NCI-H1694 treated with DMSO at 0.1 percent for 48 hours (cell line): ENCODE measurements at regions not wholly inside any gene's neighbourhood (a gene's known extent, or its start where the extent isn't known, plus 50 kb on each side); places are given as distances from the start of the nearest gene placed in this dataset.
"Not testable (repeated sequence)": the region's sequence is repeated elsewhere in the genome, so short reads cannot be mapped to it uniquely, and the experiment has no call there.

Experiments
- DNase-seq: peaks from one replicate; lab custom pipeline; 2025; lab: John Stamatoyannopoulos, UW

DNA sequence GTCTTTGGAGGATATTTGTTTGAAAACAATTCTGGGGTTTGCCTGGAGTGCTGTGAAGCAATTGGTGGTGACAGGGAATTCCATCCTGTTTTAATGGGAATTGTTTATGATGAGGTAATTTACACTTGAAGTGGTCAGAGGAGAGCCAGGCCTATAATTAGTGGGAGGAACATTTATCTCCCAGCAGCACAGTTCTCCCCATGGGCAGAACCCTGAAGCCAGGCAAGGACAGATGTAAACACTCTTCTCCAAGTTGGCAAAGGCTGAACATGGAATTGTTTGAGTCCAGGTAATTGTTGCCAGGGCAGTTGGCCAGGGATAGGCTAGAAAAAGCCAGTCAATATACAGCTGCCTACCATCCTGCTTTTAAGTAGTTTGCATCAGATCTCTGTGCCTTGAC, 789.7 kb downstream of the FRK start:
- DNase-seq: no peak

DNA sequence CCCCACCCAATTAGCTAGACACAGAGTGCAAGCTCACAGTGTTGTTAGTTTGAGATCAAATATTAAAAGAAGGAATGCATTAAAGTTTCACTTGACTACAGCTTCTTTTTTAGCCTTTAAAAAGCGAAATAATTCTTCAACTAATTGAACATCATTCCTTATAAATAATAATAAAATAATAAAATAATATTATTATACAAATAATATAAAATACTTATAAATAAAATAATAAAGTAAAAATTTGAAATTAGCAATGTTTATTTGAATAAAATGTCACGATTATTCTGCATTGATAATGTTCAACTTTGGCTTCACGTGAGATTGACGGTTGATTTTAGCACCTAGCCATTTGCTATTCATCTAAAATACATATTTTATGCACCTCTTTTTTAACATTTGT, 819.3 kb downstream of the FRK start:
- DNase-seq: no peak

DNA sequence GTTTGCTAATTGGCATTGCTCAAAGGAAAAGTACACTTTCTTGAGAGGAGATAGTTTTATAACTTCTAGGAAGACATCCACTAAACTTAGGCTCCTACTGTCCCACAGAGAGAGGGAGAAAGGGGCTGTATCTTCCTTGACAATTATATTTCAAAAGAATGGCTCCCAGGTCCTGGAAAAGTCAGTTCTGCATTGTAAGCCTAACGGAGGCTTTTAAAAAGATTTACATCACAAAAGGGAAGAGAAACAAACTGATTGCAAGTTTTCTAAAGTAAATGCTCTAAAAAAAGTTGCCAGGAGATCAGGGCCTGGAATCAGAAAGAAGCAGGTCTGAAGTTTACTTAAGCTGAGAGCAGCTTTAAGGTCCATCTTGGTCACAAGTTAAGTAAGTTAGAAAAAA, 839.5 kb downstream of the FRK start:
- no peak for DNase-seq

DNA sequence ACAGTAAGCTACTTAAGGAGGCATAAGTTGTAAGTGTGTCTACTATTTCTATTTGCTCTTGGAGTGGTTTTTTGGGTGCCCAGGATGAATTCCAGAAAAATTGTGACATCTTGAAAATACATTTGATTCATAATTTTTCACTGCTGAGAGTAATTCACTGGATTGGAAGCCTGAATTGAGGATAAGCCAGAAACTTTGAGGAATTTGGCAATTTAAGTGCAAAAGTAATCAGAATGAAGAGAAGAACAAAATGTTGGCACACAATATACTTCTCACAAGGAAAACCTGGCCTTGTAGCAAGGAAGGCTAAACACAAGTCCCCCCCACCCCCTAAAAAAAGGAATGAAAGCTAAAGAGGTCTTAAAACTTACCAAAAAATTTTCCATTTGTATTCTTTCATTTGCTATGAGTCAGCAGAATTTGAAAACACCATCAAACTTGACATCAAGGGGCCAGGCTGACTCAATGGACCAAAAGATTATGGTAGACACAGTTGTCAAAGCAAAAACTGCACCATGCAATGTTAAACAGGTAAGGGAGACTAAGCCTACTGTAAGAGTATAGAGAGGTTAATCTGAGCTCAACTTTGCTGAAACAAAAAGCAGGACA, 840.0 kb downstream of the FRK start:
- no peak for DNase-seq

DNA sequence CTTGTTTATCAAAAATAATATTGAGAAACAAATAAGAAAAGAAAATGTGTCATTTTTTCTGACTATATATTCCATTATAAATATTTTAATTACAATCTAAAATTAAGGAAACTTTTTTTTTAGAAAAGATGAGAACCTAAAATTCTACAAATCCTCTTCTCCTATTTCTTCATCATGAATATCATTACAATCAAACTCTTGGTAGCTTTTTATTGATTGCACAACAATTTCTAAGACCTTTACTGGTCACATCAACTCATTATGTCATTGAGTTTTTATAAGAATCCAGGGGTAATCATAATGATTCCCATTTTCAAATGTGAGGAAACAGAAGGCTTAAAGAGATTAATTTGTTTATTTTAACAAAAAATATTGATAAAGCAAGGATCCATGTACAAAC, 841.0 kb downstream of the FRK start:
- DNase-seq: no peak

DNA sequence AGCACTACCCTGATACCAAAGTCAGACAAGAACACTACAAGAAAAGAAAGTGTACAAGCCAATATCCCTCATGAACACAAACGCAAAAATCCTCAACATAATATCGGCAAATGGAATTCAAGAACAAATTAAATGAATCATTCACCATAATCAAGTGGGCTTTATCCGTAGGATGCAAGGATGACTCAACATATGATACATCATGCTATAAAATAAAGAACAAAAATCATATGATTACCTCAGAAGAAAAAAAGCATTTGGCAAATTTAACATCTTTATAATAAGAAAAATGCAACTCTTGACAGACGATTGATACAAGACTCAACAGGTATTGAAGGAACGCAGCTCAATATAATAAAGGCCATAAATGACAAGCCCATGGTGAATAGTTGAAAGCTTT, 843.9 kb downstream of the FRK start:
- DNase-seq: no peak

DNA sequence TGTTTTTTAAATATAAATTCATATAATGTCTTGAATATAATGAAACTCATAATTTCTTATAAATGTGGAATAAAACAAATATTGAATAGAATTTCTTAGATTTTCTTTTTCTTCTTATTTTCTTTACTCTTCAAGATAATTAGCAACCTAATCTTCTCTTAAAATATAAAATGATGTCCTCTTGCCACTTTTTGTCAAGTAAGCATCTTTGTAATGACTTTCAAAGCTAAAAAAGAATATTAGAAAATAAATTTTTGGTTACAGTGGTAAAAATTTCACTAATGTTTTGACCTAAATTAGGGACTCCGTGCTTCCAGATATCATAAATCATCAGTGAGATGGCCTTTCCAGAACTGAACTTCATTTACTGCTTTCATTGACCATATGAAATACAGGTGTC, 846.4 kb downstream of the FRK start:
- DNase-seq: no peak

DNA sequence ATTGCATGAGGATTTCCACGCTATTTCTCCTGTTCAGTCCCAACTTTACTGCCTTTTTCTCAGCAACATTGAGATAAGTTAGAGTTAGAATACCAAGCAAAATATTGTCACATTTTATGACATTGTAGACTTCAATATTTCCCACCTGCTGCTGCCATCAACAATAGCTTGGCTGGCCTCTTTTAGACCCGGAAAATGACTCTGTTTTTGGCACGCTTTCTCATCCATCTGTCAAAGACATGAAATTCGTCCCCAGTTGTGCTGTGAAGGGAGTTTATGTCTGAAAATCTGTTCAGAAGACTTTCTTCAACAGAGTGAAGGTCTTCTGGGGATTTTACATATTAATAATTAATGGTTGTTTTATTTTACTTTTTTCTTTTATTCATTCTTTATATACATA, 857.3 kb downstream of the FRK start:
- peak; percentile 61 for DNase-seq

DNA sequence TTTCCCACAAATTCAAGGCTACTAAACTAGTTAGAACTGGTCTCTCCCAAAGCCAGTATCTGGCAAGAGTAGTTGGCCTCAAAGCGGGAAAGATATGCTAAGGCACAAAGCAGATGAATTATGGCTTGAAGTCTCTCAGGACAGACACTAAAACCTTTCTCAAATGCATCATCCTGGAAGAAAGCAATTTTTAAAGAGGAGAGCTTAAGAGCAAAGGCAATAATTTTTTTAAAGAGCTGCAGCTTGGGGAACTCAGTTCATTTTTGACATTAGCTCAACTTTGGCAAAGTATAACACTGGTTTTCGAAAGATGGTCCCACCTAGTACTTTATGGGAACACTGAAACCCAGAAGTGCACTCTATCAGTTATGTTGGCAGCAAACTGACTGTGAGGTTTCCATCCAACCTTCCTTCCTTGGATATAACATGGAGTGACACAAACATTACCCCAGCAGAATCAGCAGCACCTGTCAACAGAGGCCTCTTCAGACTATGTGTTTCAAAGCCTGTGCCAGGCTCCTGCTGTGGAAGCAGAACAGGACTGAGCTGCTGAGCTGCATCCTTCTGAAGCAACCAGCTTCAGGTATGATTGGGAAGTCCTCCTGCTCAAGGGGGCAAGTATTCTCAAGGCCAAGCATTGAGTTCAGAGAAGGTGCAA, 852.3 kb upstream of the HS3ST5 start:
- DNase-seq: no peak

DNA sequence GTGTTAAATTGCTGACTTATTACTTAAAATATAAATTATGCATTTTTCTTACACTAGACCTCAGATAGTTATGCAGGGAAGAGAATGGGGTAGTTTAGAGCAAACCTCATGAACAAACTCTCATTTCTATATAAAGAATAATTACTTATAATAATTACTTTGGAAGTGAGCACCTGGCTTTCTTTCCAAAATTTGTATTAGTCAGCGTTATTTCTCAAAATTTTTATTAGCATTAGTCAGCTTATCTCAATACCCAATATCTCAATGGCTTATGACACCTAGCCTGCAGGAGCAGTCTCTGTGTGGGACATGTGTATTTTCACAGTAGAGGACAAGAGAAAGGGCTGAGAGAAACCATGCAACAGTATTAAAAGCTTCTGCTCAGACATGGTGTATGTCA, 849.2 kb upstream of the HS3ST5 start:
- no peak for DNase-seq

DNA sequence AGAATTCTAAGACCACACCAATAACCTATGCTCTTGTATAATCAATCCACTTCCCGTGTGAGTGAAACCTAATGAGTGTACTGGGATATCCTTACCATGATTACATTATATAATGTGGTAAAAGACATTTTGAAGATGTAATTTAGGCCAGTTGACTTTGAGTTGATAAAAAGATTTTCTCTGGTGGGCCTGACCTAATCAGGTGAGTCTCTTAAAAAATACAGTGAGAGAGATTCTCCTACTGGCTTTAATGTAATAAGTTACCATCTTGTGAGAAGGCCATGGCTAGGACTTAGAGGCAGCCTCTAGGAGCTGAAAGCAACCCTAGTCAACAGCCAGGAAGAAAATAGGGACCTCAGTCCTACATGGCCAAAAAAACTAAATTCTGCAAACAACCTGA, 847.7 kb upstream of the HS3ST5 start:
- no peak for DNase-seq

DNA sequence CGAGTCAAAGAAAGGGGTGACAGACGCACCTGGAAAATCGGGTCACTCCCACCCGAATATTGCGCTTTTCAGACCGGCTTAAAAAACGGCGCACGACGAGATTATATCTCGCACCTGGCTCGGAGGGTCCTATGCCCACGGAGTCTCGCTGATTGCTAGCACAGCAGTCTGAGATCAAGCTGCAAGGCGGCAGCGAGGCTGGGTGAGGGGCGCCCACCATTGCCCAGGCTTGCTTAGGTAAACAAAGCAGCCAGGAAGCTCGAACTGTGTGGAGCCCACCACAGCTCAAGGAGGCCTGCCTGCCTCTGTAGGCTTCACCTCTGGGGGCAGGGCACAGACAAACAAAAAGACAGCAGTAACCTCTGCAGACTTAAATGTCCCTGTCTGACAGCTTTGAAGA, 832.6 kb upstream of the HS3ST5 start:
- not testable (repeated sequence) for DNase-seq

DNA sequence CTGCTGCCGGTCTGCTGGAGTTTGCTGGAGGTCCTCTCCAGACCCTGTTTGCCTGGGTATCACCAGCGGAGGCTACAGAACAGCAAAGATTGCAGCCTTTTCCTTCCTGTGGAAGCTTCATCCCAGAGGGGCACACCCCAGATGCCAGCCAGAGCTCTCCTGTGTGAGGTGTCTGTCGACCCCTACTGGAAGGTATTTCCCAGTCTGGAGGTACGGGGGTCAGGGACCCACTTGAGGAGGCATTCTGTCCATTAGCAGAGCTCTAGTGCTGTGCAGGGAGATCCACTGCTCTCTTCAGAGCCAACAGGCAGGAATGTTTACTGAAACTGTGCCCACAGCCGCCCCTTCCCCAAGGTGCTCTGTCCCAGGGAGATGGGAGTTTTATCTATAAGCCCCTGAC, 823.1 kb upstream of the HS3ST5 start:
- DNase-seq: not testable (repeated sequence)

DNA sequence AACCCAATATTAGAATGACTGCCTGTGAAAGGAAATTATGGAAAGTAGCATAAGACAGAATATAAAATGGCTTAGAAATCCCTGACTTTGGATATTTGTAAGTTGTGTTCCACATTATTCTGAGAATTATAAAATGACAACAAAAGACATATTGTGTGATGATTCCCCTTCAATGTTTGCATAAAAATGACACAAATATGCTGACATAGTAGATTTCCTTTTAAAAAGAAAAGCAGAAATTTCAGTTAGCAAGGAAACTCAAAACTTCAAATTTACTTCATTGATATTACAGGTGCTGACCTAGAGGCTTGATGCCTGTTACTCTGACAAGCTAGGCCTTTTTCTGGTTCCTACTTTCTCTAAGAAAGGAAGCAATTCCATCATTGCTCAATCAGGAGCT, 816.9 kb upstream of the HS3ST5 start:
- DNase-seq: no peak

DNA sequence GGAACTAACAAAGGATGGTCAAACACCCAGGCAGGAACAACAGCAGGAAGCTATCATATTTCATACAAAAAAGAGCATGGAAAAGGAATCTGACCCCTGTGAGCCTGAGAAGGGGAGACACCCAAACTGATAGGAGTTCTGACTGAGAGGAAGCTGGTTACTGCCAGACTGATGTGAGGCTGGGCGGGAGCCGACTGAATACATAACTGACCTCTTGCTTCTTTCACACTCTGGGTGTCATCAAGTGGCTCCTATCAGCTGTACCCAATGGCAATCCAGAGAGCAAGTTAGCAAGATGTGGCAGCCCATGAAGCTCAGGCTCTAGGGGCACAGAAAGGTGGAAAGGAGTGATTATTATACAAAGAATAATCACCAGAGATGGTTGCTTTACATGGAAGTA, 795.1 kb upstream of the HS3ST5 start:
- DNase-seq: no peak

DNA sequence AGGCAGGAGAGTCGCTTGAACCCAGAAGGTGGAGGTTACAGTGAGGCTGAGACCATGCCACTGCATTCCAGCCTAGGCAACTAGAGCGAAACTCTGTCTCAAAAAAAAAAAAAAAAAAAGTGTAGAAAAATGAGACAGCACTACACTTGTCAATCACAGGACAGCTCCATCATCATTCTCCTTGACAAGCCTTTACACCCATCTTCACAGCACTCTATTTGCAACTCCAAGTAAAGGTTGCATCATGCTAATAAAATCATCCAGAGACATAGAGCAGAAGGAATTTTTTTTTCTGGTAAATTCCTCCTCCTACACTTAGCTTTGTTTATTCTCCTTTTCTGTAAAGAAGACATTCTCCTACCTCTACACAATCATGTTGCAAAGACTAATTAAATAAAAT, 791.0 kb upstream of the HS3ST5 start:
- no peak for DNase-seq

DNA sequence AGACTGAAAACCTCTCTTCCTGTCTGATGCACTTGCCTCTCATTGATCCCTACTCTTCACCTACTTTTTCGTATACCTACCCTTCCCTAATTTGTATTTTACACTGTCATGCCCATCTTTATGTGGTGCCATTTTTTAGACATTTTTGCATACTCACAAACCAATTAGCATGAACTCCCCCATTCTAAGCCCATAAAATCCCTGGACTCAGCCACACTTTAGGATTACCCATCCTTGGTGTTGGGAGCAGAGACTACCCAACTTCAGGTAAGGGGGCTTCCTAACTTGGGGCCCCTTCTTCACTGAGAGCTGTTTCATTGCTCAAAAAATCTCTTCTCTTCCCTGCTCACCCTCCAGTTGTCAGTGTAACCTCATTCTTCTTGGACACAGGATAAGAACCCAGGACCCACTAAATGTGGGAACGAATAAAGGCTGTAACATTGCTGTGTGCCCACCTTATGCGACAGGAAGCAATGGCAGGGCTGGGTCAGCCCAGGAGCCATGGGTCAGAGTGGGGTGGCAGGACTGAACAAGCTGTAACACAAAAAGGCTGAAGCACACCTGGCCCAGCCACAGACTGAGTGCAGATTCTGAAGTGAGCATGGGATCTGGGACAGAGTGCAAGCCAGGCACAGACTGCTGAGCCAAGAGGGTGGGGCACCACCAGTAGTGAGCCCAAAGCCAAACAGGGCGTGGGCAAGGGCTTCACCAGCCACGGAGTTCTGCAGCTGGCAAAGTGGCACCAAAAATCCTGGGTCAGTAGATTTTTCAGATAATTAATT, 789.1 kb upstream of the HS3ST5 start:
- no peak for DNase-seq

DNA sequence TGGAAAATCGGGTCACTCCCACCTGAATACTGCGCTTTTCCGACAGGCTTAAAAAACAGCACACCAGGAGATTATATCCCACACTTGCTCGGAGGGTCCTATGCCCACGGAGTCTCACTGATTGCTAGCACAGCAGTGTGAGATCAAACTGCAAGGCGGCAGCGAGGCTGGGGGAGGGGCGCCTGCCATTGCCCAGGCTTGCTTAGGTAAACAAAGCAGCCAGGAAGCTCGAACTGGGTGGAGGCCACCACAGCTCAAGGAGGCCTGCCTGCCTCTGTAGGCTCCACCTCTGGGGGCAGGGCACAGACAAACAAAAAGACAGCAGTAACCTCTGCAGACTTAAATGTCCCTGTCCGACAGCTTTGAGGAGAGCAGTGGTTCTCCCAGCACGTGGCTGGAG, 778.7 kb upstream of the HS3ST5 start:
- not testable (repeated sequence) for DNase-seq

DNA sequence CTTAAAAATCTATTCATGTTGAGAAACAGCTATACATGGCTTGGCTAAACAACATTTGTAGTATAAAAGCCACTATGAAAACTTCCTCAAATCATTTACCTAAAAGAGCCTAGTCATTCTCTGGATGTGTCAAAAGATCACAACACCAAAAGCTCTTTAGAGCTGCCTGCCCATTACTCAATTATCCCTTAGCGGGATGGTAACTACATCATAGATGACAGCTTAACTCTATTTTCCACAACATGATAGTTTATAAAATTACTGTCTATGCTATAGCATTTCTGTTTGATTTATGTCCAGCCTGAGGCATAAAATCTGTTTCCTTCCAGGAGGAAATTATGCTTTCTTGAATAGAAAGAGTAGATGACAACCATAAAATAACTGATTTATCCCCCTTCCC, 777.6 kb upstream of the HS3ST5 start:
- DNase-seq: no peak

DNA sequence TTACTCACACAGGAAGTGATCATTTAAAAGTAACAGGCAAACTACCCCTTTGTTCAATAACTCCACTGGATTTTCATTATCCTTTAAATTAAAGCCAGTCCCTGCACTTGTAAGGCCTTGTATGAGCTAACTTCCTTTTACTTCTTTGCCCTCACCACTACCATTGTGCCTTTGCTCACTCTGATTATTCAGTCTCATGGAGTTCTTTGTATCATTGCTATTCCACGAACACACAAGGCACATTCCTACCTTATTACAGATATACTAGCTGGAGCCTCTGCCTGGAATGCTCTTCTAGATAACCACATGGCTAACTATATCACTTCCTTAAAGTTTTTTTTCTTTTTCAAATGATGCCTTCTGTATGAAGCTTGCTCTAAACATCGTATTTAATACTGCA, 748.6 kb upstream of the HS3ST5 start:
- DNase-seq: no peak

DNA sequence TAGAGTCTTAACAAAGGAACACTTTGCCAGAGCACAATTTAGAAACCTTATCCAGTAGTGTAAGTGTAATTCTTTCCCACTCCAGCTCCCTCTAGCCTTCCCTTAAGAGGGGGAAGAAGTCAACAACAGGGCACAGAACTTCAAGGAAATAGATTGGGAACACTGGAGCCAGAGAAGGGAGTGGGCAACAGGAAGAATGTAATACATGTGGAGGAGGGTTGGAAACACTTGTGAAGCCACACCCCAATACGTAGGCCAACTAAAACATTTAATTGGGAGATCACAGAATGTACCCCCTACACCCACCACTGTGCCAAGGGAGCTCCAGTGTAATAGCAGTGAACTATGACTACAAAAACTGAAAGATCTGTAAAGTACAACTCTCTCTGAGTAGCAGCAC, 735.7 kb upstream of the HS3ST5 start:
- DNase-seq: no peak

DNA sequence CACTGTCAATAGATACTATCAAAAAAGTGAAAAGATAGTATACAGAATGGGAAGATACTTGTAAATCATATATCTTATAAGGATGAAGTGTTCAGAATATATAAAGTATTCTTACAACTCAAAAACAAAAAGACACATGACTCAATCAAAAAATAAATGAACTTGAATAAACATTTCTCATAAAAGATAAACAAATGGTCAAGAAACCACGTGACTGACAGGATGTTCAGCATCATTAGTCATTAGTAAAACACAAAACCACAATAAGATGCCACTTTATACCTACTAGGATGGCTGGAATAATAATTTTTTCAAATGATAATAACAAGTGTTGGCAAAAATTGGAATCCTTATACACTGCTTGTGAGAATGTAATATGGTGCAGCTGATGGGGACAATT, 729.1 kb upstream of the HS3ST5 start:
- no peak for DNase-seq

DNA sequence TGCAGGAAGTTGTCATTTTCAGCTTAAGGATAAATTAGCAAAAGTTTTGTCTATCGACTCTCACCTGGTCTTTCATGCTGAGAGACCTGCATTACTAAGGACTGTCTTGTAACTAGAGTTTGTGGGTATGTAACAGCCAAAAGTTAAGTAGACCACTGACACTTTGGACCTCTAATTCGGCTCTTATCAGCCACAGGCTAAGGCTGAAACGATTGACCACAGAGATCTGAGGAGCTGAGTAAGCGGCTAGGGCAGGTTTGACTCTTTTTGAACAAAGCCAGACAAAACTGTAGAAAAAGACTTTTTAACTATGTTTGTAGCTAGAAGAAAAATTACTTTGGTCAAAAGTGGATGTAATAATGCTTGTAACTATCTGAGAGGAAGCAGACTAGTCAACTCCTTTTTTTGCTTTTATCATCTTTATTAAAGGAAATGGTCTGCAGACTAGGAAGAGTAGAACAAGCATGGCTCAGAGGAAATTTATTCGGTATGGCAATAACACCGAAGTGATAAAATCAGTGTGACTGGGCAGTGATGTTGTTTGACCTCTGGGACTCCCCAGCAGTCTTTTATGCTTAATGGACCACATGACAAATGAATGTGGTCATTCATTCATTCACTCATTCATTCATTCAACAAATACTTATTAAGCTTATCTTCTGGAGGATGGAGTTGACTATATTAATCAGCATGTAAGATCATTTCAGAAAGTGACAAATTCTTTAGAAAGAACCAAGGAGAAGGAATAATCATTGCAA, 725.0 kb upstream of the HS3ST5 start:
- no peak for DNase-seq
